ENCODE measurements at regions not wholly inside any gene's neighbourhood (a gene's known extent, or its start where the extent isn't known, plus 50 kb on each side); places are given as distances from the start of the nearest gene placed in this dataset.

GRCh38 chr2:176546550-176546949, 277.3 kb downstream of the MTX2 start:
- DNase-seq = no peak

DNA sequence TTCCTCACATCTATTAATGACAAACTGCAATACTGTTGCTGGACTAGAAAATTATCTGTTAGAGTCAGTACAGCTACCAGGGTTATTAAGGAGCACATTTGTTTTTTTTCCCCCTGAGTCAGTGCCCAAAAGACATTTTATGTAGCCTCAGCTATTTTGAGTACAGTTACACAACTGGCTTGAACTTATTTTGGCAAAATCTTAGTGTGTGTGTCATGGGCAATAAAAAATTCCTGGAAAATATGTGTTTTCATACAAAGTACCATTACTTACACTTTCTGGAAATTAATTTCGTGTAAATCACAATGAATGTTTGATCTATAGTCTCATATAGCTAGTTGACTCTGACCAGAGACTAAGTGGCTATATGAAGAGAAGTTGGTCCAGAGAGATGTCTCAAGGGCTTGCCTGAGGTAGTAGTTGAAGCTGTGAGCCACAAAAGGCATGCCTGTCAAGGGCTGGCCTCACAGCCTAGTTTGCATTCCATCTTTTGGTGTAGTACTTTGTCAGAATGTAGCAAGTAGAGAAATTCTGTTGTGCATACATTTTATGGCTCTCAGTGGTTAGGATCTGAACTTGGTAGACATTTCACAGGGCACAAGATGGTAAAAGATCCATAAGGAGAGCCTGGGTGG, 283.4 kb downstream of the MTX2 start:
- no peak for DNase-seq

DNA sequence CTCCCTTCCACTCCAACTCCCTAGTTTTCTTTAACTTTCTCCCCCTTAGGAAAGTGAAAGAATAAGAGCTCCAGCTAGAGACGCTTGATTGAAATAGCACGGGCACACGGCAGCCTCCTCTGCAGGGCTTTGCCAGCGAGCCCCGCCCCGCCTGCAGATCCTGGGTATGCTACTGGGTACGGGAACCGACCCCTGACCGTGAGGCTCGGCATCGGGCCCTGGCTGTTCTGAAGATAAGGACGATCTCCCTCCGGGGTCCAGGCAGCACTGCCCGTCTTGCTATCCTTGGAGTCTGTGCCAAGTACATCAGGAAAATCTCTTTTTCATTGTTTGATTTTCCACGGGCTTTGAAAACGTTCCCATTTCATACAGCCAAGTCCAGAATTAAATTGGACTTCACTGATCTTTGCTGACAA, 284.5 kb downstream of the MTX2 start:
- peak; percentile 1 for DNase-seq

GRCh38 chr2:176554101-176555048, 285.1 kb downstream of the MTX2 start:
- no peak for DNase-seq

GRCh38 chr2:176555112-176555511, 285.9 kb downstream of the MTX2 start:
- DNase-seq = no peak

- DNase-seq = no peak
These were observed 286.5 kb downstream of the MTX2 start for GRCh38 chr2:176555781-176556180.

DNA sequence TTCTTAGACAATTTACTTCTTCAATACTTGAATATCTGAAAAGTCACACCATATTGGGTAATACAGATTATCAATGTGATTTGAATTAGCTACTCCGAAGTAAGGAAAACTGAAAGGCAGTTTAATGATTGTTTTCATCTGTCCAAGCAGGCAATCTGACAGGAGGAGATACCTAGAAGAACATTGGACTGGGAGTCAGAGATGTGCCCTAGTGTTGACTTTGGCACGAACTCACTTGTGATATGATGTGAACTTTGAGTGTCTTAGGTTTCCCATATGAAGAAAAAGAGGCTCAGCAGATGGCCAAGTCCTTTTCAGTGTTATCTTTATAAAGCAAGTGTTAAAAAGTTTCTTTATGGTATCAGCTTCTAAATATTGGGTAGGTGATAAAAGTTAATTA, 287.1 kb downstream of the MTX2 start:
- DNase-seq = no peak

GRCh38 chr2:176557821-176558220, 288.6 kb downstream of the MTX2 start:
- no peak for DNase-seq

GRCh38 chr2:176558574-176559140, 289.4 kb downstream of the MTX2 start:
- DNase-seq = no peak

GRCh38 chr2:176560296-176560695, 291.1 kb downstream of the MTX2 start:
- DNase-seq = no peak

- no peak for DNase-seq
These were observed 292.5 kb downstream of the MTX2 start for GRCh38 chr2:176561706-176562105.

DNA sequence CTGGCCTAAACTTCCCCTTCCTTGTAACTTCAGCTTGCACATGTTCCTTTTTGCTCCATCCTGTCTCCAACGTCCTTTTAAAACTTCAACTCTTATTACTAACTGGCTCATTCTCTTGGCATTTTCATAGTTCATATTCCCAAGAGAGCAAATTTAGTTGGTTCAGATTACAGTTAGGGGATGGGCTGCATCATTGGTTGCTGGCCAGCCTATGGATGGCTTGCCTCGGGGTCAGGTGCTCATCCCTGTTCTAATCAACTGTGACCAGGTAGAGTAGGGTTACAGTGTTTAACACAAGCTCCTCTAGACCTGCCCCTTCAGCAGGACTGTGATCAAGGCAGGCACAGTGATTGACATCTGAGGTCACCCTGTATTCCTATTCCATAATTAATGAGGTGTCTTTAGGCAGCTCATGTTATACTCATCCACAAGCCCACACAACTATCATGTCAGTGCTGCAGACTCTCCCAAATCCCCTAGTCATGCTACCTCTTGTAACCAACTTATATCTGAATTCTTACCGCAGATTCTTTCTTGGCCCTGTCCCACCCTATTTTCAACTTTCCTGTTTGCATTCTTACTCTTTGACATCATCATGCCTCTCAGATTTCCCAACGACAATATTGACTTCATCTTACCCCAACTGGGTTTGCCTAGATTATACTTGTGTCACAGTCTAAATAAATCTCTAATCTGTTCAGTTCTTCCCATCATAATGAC, 293.3 kb downstream of the MTX2 start:
- DNase-seq = no peak

- no peak for DNase-seq
These were observed 296.5 kb downstream of the MTX2 start for GRCh38 chr2:176565641-176566323.

GRCh38 chr2:176566496-176566895, 297.3 kb downstream of the MTX2 start:
- DNase-seq = no peak

- DNase-seq = no peak
These were observed 297.7 kb downstream of the MTX2 start for GRCh38 chr2:176566961-176567360.

DNA sequence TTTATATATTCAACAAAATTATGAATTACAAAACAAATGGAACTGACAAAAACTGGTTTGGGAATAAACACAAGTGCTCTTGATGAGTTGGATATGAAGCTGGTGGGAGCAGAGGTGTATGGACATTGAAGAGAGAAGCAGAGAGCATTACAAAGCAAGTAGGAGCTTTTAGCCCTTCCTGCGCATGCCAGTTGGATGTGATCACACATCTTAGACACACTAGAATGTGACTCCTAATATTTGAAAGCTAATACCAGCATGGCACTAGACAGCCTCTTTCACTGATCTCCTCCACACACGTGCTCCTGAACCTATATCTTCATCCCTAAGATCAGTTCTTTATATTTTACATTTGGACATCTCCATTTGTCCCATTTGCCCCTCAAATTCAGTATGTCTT, 298.1 kb downstream of the MTX2 start:
- no peak for DNase-seq

DNA sequence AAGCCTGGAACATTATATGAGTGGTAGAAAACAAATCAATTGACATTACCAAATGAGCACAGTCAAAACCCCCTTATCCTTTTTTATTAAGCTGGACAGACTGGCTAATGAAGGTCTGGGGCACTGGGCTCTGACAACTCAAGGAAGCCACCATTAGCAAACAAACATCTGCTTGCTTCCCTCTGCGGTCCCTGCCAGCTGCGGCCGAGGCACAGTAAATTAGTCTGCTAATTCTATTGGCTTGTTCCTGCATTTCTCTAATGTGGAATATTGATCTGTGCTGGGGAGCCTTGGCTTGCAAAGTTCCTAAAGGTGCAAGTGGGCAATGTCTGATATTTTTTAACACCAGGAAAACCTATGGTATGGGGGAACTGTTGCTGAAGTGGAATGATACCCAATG, 300.3 kb downstream of the MTX2 start:
- no peak for DNase-seq

GRCh38 chr2:176573612-176574483, 304.6 kb downstream of the MTX2 start:
- no peak for DNase-seq

DNA sequence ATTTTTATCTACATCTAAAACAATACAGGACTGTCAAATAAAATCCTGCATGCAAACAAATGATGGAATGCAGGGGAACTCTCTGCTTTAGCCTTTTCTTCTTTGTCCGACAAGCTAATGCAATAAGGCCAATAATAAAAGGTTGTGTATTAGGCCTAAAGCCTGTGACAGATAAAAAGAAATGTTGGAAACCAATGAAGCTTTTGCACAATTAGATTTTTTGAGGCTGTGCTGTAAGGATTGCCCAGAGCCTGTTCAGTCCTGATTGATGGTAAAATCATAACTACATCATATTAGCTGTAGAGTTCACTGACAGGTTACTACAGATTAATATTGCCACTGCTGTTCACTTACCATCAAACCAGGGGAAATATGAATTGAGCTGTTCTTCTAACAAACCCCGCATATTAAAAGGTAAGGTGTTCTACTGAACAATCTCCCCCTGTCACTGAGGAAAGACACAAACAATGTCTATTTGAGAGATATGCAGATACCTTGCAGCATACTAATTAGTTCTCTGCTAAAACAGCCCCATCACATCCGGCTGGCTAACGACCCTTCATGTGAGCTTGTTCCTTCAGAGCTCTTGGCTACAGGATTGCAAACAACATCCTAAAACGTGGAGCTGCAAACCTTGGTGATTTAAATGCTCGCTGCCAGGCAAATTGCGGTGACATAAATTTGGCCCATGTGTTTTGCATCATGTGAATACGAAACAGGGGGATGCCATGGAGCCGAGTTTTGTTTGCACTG, 305.4 kb downstream of the MTX2 start:
- no peak for DNase-seq

DNA sequence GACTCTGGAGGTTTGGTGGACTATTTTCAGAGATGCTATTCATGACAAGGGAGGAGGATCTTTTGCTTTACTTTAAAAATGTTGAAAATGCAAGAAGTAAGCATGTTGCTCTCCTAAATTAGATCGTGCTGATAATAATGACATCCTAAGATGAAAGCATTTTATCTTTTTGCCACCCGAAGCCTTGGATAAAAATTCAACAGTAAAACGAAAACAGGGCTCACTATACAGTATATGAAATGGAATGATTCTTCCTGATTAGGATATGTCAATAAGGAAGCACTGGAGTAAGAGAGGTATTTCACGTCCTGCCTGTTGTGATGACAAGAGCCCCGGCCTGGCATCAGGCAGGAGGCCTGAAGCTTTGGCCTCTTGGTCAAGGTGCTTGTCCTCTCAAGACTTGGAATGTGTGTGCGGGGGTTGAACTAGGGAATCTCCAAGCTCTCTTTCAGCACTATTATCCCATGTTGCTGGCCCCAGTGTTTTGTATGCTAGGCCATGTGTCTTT, 306.0 kb downstream of the MTX2 start:
- DNase-seq = no peak

- DNase-seq = no peak
These were observed 307.8 kb downstream of the MTX2 start for GRCh38 chr2:176577054-176577453.
